ENCODE measurements at regions not wholly inside any gene's neighbourhood (a gene's known extent, or its start where the extent isn't known, plus 50 kb on each side); places are given as distances from the start of the nearest gene placed in this dataset.

DNA sequence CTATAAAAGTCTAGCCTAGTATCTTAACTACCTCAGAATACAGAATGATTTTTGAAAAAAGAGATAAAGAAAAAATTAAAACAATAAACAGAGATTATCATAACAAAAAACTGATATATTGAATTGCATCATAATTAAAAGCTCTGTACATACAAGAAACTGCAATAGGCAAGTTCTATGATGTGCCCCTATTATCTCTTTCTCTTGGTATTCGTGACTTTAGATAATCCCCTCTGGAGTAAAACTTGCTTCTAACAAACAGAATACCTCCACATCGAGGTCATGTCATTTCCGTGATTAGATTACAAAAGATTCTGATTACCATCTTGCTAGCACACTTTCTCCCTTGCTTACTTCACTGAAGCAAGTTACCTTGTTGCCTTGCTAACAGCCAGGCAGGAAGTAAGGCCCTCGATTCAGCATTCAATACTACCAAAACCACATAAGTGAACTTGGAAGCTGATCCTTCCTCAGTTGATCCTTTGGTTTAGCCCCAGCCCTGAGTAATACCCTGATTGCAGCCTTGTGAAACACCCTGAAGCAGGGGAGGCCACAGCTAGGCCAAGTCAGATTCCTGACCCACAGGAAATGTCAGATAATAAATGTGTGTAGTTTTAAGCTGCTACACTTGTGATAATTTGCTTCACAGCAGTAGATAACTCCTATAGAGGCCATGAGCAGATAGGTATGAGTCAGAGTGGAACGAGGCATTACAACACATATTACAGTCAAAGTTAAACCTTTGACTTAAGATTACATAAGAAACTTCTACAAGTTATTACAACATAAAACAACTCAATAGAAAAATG lies 53.7 kb upstream of the TMX4 start:
- Histone ChIP-seq H3K27me3 (ENCODE audit: control insufficient read depth in 1 of 2, insufficient read depth in 2 of 2, low read length in 2 of 2) (no peaks in the 10 kb centered on the region), H3K9me3 (ENCODE audit: control insufficient read depth in 2 of 2, low read length in 2 of 2) (no peaks in the 10 kb centered on the region), H3K36me3 (ENCODE audit: control insufficient read depth in 2 of 2, insufficient read depth in 2 of 2, low read length in 2 of 2) (no peaks in the 10 kb centered on the region), H3K27ac (ENCODE audit: low read length) (no peak overlapping the region), H3K9ac (ENCODE audit: low read length in 2 of 2) (no peak overlapping the region), H3K4me3 (ENCODE audit: low read length in 2 of 2) (peak overlapping the region in 1 of 2 donors; percentile 39), H3K4me1 (ENCODE audit: control insufficient read depth, insufficient read depth, low read length) (peaks cover 4% of the 10 kb centered on the region)

- H3K9me3 ChIP-seq (ENCODE audit: control insufficient read depth in 2 of 2, low read length in 2 of 2), result no peaks in the 10 kb centered on the region
- H3K27ac ChIP-seq (ENCODE audit: low read length), result no peak overlapping the region
- H3K36me3 ChIP-seq (ENCODE audit: control insufficient read depth in 2 of 2, insufficient read depth in 2 of 2, low read length in 2 of 2), result no peaks in the 10 kb centered on the region
- no peak overlapping the region for H3K9ac ChIP-seq (ENCODE audit: low read length in 2 of 2)
- H3K4me3 ChIP-seq (ENCODE audit: low read length in 2 of 2), result no peak overlapping the region
- peaks cover 4% of the 10 kb centered on the region for H3K4me1 ChIP-seq (ENCODE audit: control insufficient read depth, insufficient read depth, low read length)
- H3K27me3 ChIP-seq (ENCODE audit: control insufficient read depth in 1 of 2, insufficient read depth in 2 of 2, low read length in 2 of 2), result no peaks in the 10 kb centered on the region
Observed at GRCh38 chr20:8074931-8075330, 55.4 kb upstream of the TMX4 start.

DNA sequence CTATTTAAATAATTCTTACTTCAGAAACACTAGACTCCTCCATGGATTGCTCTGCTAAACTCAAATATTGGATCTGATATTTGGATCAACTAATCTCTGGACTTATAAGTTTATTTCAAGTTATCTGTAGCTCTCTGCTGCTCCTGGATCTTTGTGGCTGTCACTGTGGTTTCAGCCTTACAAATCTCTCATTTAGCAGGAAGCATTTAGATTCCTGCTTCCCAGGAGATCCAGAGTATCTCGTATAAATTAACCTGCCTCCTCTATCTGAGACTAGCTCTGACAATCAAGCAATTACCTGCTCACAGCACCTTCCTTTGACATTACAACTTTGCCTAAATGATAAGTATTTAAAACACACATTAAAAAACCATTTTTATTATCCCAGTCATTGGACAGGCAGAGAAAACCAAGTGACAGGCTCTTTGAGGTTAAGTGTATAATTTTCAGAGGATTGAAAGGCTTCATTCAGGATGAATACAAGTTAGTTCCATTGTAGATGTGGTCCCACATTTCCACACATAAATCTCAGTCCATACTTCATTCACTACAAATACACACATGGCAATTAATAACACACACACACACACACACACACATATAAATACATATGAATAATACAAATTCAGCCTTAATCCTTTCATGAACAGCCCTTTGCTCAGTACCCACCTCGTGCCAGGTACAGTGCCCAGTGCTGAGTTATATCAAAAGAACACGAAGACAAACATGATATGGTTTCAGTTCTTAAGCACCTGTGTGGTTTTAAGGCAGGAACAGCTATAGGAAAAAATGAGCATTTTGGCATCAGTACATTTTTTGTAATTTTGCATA lies 55.5 kb upstream of the PLCB1 start:
- Histone ChIP-seq H3K36me3 (ENCODE audit: control insufficient read depth in 2 of 2, insufficient read depth in 2 of 2, low read length in 2 of 2) (no peaks in the 10 kb centered on the region), H3K4me3 (ENCODE audit: low read length in 2 of 2) (no peak overlapping the region), H3K9me3 (ENCODE audit: control insufficient read depth in 2 of 2, low read length in 2 of 2) (no peaks in the 10 kb centered on the region), H3K27me3 (ENCODE audit: control insufficient read depth in 1 of 2, insufficient read depth in 2 of 2, low read length in 2 of 2) (no peaks in the 10 kb centered on the region), H3K4me1 (ENCODE audit: control insufficient read depth, insufficient read depth, low read length) (peaks cover 4% of the 10 kb centered on the region), H3K27ac (ENCODE audit: low read length) (peak overlapping the region; percentile 53), H3K9ac (ENCODE audit: low read length in 2 of 2) (no peak overlapping the region)

GRCh38 chr20:8077137-8077466 lies 55.0 kb upstream of the PLCB1 start:
- Histone ChIP-seq H3K36me3 (ENCODE audit: control insufficient read depth in 2 of 2, insufficient read depth in 2 of 2, low read length in 2 of 2) (no peaks in the 10 kb centered on the region), H3K9me3 (ENCODE audit: control insufficient read depth in 2 of 2, low read length in 2 of 2) (no peaks in the 10 kb centered on the region), H3K4me3 (ENCODE audit: low read length in 2 of 2) (no peak overlapping the region), H3K27me3 (ENCODE audit: control insufficient read depth in 1 of 2, insufficient read depth in 2 of 2, low read length in 2 of 2) (no peaks in the 10 kb centered on the region), H3K27ac (ENCODE audit: low read length) (peak overlapping the region; percentile 53), H3K4me1 (ENCODE audit: control insufficient read depth, insufficient read depth, low read length) (peaks cover 4% of the 10 kb centered on the region), H3K9ac (ENCODE audit: low read length in 2 of 2) (no peak overlapping the region)

- Histone ChIP-seq H3K4me3 (ENCODE audit: low read length in 2 of 2) (no peak overlapping the region), H3K4me1 (ENCODE audit: control insufficient read depth, insufficient read depth, low read length) (peaks cover 7% of the 10 kb centered on the region), H3K9ac (ENCODE audit: low read length in 2 of 2) (no peak overlapping the region), H3K27ac (ENCODE audit: low read length) (no peak overlapping the region), H3K9me3 (ENCODE audit: control insufficient read depth in 2 of 2, low read length in 2 of 2) (no peaks in the 10 kb centered on the region), H3K36me3 (ENCODE audit: control insufficient read depth in 2 of 2, insufficient read depth in 2 of 2, low read length in 2 of 2) (no peaks in the 10 kb centered on the region), H3K27me3 (ENCODE audit: control insufficient read depth in 1 of 2, insufficient read depth in 2 of 2, low read length in 2 of 2) (no peaks in the 10 kb centered on the region)
Observed at GRCh38 chr20:8078528-8078914, 53.5 kb upstream of the PLCB1 start.

DNA sequence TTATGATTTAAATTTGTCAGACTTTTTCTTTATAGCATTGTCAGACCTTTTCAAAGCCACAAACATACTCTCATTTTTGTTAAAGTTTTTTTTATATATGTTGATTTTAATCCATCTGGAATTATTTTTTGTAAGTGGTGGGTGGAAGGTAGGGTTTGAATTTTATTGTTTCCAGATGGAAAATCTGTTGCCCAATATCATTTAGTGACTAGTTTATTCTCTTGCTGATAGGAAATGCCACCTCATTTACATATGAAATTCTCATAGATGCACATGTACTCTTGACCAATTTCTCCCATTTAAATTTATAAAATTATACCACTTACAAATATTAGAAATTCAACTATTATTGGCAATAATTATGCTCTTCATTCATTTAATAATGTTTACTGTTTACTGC lies 52.1 kb upstream of the PLCB1 start:
- no peaks in the 10 kb centered on the region for H3K27me3 ChIP-seq (ENCODE audit: control insufficient read depth in 1 of 2, insufficient read depth in 2 of 2, low read length in 2 of 2)
- peaks cover 7% of the 10 kb centered on the region for H3K4me1 ChIP-seq (ENCODE audit: control insufficient read depth, insufficient read depth, low read length)
- no peak overlapping the region for H3K27ac ChIP-seq (ENCODE audit: low read length)
- no peak overlapping the region for H3K4me3 ChIP-seq (ENCODE audit: low read length in 2 of 2)
- H3K9me3 ChIP-seq (ENCODE audit: control insufficient read depth in 2 of 2, low read length in 2 of 2), result no peaks in the 10 kb centered on the region
- H3K36me3 ChIP-seq (ENCODE audit: control insufficient read depth in 2 of 2, insufficient read depth in 2 of 2, low read length in 2 of 2), result no peaks in the 10 kb centered on the region
- H3K9ac ChIP-seq (ENCODE audit: low read length in 2 of 2), result no peak overlapping the region

DNA sequence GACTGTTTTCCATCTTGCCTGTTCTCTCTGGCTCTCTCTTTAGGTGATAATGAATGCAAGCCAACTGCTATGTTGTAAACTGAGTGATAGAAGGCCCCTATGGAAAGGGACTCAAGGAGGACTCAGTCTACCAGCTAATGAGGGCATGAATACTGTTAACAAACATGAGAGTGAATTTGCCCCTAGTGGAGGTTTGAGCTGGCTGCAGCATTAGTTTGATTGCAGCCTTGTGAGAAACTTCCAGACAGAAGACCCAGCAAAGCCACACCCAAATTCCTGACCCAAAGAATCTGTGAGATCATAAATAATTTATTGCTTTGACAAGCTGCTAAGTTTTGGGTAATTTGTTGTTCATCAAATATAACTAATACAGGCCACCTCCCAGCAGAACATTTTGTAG lies 50.0 kb upstream of the PLCB1 start:
- H3K4me1 ChIP-seq (ENCODE audit: control insufficient read depth, insufficient read depth, low read length), result peaks cover 3% of the 10 kb centered on the region
- H3K27ac ChIP-seq (ENCODE audit: low read length), result no peak overlapping the region
- H3K4me3 ChIP-seq (ENCODE audit: low read length in 2 of 2), result no peak overlapping the region
- no peaks in the 10 kb centered on the region for H3K9me3 ChIP-seq (ENCODE audit: control insufficient read depth in 2 of 2, low read length in 2 of 2)
- no peaks in the 10 kb centered on the region for H3K36me3 ChIP-seq (ENCODE audit: control insufficient read depth in 2 of 2, insufficient read depth in 2 of 2, low read length in 2 of 2)
- no peaks in the 10 kb centered on the region for H3K27me3 ChIP-seq (ENCODE audit: control insufficient read depth in 1 of 2, insufficient read depth in 2 of 2, low read length in 2 of 2)
- no peak overlapping the region for H3K9ac ChIP-seq (ENCODE audit: low read length in 2 of 2)
